T-helper 1 cell (primary cell): ENCODE measurements at regions not wholly inside any gene's neighbourhood (a gene's known extent, or its start where the extent isn't known, plus 50 kb on each side); places are given as distances from the start of the nearest gene placed in this dataset.
"Not testable (repeated sequence)": the region's sequence is repeated elsewhere in the genome, so short reads cannot be mapped to it uniquely, and the experiment has no call there.

Source experiments
- DNase-seq, 5 donors: peaks; one replicate each; pipeline ENCODE4 v3.0.0-alpha.2; 2012 to 2020

DNA sequence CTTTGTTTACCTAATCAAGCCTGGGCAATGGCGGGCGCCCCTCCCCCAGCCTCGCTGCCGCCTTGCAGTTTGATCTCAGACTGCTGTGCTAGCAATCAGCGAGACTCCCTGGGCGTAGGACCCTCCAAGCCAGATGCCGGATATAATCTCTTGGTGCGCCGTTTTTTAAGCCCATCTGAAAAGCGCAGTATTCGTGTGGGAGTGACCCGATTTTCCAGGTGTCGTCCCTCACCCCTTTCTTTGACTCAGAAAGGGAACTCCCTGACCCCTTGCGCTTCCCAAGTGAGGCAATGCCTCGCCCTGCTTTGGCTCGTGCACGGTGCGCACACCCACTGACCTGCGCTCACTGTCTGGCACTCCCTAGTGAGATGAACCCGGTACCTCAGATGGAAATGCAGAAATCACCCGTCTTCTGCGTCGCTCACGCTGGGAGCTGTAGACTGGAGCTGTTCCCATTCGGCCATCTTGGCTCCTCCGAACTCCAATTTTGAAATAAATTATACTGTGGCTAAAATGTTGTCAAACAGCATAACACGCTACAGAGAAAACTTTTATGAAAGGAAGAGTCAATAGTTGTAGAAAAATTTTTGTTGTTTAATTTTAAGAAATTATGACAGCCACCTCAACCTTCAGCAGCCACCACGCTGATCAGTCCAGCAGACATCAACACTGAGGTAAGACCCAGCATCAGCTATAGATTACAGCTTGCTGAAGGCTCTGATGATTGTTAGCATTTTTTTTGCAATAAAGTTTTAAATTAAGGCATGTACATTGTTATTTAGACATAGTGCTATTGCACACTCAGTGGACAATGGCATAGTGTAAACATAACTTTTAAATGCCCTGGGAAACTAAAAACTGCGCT, 384.7 kb upstream of the DEPDC1 start:
- DNase-seq = not testable (repeated sequence)

DNA sequence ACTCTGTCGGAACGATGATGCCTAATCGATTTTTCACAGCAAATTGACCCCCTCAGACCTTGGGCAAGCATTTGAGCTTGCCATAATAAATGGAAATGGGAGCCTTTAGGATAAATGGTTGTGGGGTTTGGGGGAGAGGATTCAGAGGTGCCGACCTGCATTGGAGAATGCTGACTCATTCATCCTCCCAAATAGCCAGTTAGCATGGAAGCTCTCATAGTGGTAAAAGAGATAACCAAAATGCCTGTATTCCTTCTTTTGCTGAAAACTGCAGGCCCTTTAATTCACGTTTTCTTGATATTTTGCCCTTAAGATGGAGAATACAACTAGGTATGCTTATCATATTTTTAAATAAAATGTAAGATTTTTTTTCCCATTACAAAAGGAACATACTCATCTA, 392.6 kb upstream of the DEPDC1 start:
- DNase-seq = no peak

DNA sequence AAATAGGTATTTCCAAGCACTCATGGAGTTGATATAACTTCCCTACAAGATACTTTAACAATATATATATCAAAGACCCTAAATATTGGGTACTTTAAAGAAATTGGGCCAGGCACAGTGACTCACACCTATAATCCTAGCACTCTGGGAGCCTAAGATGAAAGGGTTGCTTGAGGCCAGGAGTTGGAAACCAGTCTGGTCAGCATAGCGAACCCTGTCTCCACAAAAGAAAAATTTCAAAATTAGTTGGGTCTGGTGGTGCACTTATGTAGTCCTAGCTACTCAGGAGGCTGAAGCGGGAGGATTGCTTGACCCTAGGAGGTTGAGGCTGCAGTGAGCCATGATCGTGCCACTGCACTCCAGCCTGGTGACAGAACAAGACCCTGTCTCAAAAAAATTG, 393.9 kb upstream of the DEPDC1 start:
- no peak for DNase-seq

DNA sequence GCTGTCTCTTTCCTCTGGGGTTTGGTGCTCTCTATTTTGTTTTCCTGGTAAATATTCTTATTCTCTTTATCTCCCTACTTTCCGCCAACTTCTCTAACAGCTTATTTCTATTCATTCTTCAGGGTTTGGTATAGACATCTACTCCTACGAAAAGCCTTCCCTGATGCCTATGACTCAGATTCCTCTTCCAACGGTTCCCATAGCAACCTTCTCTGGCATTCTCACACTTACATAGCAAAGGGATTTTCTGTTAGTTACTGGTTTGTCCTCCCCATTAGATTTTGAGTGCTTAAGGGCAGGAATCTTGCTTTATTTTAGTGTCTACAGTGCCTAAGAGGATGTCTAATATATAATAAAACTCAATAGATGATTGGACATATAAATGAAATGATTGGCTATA, 407.6 kb upstream of the DEPDC1 start:
- no peak for DNase-seq

DNA sequence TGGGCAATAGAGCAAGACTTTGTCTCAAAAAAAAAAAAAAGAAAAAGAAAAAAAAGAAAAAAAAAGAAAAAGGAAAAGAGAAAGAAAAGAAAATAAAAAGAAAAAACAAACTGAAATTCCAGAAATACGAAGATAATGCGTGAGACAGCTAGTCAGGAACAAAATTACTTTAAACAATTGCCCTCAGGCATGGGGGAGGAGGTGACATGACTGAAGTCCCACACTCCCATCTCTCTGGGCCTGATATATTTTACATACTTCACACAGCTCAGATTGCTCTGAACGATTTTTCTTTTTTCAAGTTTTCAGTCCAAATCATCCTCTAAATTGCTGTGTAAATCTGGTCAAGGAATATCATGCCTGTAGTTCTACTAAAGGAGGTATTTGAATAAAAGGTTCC, 409.5 kb upstream of the DEPDC1 start:
- no peak for DNase-seq

DNA sequence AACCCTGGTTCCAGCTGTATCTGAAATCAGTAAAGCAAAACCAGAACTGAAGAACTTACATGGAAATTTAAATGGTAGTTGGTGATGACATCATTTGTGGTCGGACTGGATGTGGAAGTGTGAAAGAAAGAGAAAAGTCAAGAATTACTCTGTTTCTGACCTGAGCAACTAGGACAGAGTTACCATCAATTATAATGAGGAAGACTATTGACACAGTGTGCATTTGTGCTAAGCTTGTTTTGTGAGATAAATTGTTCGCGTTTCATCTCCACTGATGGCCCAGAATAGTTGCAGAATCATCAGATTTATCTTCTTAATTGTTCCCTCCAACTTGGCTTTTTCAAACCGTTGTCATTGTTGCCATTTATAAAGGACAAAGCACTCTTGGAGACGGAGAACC, 410.6 kb upstream of the DEPDC1 start:
- no peak for DNase-seq

DNA sequence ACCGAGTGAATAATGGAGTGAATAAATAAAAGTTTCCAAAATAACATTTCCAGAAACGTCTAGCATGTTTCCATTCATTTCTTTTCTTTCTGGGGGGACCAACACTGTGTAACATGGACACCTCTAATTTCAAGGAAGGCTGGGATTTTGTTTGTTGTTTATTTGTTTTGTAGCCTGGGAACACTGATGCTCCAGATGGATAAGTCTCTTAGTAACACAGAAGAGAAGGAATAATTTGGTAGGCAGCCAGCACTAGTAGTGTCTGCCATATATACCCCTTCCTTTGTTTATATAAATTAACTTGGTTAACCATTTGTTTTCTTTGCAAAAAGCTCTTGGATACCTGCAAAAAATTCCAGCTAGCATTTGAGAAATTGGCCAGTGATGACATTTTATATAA, 411.4 kb upstream of the DEPDC1 start:
- DNase-seq = no peak

DNA sequence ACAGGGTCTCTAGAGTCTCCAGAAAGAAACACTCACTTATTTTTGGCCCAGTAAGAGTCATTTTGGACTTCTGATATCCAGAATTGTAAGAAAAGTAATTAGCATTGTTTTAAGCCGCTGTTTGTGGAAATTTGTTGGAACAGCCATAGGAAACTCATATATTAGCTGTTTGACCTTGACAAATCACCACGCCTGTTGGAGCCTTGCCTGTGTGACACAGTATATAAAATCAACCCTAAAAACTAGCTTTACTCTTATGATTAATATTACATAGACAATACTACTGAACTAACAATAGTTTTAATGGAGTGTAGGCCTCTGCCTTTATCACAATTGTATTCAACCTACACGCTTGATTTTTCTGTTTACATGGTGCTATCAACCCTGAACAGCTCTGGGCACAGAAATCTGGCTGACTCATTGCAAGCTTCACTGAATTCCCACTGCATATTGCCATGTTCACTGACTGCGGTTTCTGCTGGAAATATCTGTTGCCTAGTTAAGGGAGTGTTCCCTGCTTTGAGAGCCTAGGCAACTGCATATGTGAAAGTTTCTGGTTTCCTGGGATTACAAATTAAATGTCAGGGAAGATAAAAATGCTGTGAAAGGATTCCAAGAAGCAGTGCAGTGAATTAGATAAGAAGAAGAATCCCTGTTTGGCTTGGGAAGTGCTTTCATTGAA, 419.5 kb upstream of the DEPDC1 start:
- no peak for DNase-seq

DNA sequence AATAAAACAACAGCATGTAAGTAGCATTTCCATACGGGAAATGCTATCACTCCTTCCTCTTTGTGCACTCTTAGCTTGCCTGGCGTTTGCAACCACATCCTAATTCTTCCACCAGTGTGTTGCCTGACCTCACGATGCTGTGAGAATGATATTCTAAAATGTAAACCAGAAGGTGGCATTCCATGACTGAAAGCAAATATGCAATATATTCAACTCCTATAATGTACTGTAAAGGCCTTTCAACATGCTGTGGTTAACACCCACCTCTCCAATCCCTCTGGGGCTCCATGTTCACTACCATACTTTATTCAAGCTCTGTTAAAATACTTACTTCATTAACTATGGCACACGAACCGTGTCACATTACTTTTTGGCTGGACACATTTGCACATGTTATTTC, 420.6 kb upstream of the DEPDC1 start:
- DNase-seq = no peak

DNA sequence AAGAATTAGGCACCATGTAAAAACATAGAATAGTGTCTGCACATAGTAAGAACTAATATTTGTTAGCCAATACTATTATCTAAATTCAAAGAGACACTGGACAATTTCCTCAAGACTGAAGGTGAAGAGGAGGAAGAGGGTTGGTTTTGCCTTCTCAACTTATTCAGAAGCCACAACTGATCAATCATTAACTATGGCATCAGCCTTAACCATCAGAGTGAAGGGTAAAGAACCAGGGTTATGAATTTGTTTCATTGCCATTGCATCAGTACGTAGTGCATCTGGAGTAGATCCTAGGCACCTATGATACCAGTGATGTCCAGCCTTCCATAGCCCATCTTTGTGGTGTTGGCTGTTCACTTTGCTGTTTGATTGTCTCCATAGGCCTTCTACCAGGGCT, 421.7 kb upstream of the DEPDC1 start:
- no peak for DNase-seq

DNA sequence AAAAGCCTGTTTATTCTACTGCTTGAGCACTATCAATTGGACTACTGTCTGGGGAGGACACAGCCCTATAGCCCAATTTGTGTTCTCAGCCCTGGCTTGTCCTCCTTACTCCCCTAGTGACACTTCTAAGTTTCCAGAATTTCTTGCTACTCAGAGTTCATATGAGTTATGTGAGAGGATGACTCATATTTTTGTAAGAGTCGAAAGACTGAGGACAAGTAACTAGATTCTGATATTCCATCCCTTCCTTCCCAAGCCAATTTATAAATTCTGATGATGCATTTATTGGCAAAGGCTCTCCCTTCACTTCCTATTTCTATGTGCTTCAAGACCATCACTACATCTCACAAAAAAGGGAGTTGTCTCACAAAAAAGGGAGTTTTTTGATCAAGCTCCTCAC, 422.2 kb upstream of the DEPDC1 start:
- no peak for DNase-seq

DNA sequence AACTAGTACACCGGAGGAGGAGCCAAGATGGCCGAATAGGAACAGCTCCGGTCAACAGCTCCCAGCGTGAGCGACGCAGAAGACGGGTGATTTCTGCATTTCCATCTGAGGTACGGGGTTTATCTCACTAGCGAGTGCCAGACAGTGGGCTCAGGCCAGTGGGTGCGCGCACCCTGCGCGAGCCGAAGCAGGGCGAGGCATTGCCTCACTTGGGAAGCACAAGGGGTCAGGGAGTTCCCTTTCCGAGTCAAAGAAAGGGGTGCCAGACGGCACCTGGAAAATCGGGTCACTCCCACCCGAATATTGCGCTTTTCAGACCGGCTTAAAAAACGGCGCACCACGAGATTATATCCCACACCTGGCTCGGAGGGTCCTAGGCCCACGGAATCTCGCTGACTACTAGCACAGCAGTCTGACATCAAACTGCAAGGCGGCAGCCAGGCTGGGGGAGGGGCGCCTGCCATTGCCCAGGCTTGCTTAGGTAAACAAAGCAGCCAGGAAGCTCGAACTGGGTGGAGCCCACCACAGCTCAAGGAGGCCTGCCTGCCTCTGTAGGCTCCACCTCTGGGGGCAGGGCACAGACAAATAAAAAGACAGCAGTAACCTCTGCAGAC, 426.7 kb upstream of the DEPDC1 start:
- not testable (repeated sequence) for DNase-seq

DNA sequence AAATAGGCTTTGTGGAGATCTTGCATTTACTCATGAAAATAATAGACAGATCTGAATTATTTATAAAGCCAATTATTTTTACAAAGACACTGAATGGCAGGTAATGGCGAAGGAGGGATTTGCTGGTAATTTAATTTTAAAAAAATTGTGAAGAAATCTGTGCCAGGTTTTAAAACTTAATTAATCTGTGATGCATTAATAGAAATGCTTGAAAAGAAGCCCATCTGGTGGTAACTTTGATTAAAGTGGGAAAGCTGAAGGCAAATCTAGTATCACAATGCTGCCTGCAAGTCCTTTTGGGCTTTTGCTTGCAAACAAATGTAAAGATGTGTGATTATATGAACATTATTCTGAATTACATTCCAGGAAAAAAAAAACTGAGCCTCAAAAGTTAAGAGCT, 433.2 kb upstream of the DEPDC1 start:
- DNase-seq = no peak

DNA sequence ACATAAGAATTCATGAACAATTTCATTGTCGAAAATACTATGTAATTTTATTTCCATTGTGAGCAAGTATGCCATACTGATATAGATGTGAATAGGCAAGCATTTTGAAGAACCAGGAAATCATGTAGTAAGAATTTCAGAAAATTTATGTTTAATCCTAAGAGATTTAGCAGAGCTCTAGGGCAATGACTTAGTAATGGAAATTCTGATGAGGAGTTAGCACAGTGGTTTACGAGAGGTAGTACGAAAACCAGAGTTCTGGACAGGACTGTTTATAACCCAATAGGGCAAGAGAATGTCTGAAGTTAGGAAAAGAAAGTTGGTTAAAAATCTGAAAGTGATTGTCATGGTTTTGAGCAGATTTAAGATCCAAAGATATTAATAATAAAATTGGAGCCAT, 439.6 kb upstream of the DEPDC1 start:
- no peak for DNase-seq

DNA sequence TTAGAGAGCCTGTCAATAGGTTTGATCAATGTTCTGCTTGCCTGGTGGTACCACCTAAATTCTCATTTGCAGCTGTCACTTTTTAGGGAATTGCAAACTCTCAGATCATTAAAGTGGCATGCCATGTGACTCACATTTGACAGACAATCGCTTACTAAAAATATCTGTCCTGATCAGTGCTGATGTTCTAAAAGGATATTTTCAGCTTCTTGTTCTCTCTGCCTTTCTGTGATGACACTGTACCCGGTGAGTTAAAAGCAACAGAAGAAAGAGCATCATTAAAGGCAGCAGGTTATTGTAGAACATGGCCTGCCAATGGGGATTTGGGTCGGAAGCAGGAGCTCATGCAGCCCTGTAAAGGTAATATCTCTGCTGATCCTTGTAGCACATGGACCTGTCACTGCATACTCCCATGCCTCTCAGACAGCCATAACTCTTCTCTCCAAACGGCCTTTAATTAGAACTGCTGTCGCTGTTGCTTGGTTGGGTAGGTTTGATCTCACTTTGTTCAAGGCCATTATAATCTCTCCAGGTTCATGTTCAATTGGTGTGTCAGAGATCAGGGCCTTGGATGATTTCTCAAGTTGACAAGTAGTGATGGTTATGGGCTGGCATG, 441.3 kb upstream of the DEPDC1 start:
- no peak for DNase-seq

DNA sequence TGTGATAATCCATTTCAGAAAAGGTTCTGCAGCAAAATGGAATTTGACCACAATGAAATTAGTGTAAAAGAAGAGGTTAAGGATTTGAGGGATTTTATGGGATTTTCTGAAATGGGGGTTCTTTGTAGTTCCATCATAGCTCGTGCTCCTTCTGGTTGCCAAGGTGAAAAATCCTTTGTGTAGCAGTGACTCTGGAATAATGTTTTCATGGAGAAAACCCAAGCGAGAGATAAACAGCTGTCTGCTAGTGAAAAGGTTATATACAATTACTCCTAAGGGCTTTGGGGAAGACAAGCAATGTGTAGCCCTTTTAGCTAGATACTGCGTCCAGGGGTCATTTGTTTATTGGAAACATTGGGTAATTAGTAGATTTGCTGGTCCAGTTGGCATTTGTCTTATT, 453.2 kb upstream of the DEPDC1 start:
- DNase-seq = no peak

DNA sequence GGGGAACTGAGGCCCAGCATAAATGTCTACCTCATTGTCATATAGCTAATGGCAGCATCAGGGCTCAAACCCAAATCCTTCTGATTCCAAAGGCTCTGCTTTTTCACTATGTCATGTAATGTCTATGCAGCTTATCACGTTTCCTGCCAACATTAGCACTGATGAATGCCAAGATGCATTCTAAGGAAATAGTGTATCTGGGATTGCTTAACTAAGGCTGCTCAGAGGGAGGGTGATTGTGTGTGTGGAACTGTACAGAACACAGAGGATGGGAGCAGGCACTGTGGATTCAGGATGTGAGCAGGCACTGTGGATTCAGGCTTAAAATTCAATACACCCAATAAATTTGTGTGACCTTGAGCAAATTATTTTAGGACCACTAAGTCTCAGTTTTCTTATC, 456.4 kb upstream of the DEPDC1 start:
- DNase-seq = no peak

DNA sequence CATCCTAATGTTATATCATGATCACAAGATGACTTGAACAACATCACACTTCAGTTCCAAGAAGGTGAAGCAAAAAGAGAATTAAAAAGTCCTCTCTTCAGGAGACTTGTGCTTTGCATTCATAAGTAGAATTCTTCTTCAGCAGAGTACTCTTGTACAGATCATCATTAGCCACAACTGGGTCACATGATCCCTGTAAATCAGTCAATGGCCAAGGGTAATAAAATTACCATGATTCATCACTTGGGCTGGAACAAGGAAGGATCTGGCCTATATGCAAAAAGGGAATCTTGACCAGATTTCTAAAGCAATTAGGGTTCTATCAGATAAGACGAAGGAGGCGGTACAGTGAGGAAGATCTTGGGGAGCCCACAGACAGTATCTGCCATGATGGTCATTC, 458.0 kb upstream of the DEPDC1 start:
- DNase-seq = no peak

DNA sequence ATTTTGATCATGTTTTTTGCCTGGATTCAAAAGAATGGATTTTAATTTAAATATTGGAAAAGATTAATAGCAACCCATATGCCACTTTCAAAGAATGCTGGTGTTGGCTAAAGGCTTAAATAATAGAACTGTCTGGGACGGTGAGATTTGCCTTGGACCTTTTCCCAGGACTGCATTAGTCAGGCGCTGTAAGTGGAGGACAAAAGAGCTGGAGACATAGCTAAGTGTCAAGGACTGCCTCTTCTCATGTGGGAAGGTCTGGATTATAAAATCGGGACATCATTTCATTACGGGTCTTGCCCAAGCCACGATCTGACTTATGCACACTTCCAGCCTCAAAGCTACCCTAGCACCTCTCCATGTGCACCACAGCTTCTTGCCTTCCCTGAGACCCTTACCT, 458.5 kb upstream of the DEPDC1 start:
- no peak for DNase-seq

DNA sequence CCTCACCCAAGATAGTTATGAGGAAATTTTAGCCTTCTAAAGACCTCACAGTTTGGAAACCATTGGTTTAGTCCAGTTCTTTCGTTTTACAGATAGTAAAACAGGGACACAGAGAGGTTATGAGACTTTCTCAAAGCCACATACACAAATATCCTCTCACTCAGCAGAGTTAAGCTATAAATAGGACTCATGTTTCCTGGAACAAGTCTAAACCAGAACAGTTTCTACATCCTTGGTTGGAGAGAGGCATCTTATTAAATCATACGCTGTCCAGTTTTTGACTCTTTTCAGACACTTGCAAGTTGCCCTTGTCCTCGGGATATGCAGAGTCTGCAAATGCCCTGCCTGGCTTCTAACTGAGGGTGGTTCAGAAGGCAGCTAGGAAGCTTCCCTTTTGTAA, 462.1 kb upstream of the DEPDC1 start:
- no peak for DNase-seq

DNA sequence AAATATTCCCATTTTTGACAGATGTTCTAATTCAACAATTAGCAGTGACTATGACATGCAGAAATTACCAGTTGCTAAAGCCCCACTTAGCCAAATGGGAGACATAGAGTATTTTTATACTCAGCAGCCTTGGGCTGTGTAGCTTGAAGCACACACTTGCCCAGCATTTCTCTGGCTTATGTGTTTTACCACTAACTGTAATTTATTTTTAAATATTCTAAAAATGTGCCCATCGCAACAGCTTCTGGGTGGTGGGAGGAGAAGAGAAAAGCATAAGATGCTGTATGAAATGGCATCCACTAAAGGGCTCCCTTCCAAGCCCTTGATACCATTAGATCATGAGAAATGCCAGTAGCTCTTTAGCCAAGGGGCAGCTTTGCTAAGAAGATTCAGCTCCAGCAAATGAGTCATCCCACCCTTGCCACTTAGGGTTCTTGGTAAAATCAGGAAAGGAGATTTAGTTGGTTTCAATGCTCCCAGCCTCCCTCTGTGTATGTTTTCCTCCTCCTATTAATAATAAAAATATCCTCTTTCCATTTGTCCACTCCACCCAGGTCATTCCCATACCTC, 462.7 kb upstream of the DEPDC1 start:
- DNase-seq = no peak

DNA sequence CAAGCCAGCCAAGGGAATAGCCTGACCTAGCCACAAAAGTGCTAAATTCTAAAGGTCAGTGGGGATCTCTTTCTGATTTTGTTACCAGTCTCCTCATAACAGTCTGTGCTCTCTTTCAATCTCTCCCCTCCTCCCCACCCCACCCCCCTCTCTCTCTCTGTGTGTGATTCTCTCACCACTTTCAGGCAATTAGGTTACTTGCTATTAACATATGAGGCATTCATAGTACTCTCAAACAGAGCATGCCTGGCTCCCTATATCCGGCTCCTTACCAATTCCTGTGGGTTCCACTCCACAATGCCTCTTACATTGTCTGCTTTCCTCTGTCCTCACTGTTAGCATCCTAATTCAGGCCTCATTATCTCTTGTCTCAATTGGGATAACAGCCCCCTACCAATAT, 464.3 kb upstream of the DEPDC1 start:
- DNase-seq = no peak

DNA sequence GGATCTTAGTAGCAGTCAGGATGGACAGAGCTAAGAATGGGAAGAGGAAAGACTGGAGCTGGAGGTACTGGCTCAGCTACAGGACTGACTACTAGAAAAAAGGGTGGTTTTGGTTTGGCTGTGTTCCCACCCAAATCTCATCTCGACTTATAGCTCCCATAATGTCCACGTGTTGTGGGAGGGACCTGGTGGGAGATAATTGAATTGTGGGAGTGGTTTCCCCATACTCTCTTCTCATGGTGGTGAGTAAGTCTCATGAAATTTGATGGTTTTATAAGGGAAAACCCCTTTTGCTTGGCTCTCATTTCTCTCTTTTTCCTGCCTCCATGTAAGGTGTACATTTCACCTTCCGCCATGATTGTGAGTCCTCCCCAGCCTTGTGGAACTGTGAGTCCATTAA, 466.5 kb upstream of the DEPDC1 start:
- DNase-seq = no peak
